GM11168 (cell line): ENCODE measurements at regions not wholly inside any gene's neighbourhood (a gene's known extent, or its start where the extent isn't known, plus 50 kb on each side); places are given as distances from the start of the nearest gene placed in this dataset.

Source experiments
- in situ Hi-C: fragments of 300-500 bp; cut with MboI; formaldehyde crosslinking; loops from one replicate; pipeline ENCODE4 v1.12.0; 2022; ENCODE audit warnings: low sequenced_read_pairs; ENCODE audit not compliant: unreplicated experiment

DNA sequence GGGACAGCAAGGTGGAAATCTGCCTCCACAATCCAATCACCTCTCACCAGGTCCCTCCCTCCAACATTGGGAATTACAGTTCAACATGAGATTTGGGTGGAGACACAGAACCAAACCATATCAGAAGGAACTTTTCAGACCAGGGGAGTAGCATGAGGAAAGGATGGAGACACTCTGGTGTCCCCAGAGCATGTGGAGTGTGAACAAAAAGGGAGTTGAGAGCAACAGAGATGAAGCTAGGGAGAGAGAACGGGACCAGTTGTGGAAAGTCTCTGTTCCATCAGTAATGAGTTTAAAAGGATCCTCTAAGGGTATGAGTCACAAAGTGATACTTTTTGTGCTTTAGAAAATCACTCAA, 382.0 kb downstream of the SFMBT2 start:
- in situ Hi-C loops: no loop called here

- in situ Hi-C loops: no loop called here
These were observed 382.7 kb downstream of the SFMBT2 start for GRCh38 chr10:7027913-7028808.

GRCh38 chr10:7027237-7027912, 383.5 kb downstream of the SFMBT2 start:
- in situ Hi-C loops: no loop called here

DNA sequence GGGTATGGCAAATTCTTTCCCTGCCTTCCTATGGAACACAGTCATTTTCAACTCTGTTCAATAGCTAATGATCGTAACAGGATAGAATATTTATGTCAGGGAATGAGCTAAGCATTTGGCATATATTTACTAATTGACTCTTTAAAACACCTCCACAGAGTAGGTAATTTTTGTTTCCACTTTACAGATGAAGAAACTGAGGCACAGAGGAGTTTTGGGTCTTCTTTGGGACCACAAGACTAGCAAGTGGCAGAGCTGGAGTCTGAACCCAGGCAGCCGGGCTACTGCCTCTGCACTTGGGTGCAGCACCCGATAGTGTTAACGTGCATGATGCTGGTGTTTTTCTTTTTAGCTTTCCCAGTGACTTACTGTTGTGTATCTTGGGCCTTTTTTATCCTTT, 384.0 kb downstream of the SFMBT2 start:
- in situ Hi-C loops: no loop called here

- in situ Hi-C loops: no loop called here
These were observed 385.5 kb downstream of the SFMBT2 start for GRCh38 chr10:7025296-7025695.

- in situ Hi-C loops: no loop called here
These were observed 395.4 kb downstream of the SFMBT2 start for GRCh38 chr10:7015457-7015856.

DNA sequence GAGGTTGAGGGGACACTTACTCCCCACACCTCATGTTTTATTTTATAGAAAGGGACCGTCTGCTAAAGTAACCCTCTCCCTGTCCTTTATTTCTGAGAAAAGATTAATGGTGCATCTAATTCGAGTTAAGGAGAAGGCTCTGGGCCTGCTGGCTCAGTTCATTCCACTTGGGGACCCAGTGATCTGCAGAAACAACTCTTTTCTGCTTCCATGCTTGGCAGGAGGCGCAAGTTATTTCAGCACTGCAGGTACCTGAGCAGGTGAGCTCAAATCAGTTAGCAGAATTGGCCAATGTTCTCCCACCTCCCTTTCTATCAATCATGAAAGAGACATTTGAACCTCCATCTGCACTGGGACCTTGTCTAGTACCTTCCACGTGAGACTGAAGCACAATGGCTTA, 396.1 kb downstream of the SFMBT2 start:
- in situ Hi-C loops: no loop called here

- in situ Hi-C loops: no loop called here
These were observed 398.8 kb downstream of the SFMBT2 start for GRCh38 chr10:7011994-7012393.

DNA sequence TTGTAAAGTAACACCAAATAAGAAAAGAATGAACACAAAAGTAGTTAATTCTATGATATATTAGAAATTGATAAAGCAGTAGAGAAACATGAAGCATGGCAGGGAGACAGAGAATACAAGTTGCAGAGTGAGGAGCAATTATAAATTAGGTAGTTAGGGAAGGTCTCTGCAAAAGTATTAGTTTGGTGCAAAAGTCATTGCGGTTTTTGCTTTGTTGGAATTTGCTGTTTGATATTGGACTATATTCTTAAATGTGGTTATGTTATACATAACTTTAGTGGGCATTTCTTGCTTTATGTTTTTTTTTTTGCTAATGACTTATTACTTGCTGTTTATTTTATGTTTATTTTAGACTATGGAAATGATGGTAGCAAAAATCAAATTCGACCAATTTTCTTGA, 402.2 kb downstream of the SFMBT2 start:
- in situ Hi-C loops: no loop called here

DNA sequence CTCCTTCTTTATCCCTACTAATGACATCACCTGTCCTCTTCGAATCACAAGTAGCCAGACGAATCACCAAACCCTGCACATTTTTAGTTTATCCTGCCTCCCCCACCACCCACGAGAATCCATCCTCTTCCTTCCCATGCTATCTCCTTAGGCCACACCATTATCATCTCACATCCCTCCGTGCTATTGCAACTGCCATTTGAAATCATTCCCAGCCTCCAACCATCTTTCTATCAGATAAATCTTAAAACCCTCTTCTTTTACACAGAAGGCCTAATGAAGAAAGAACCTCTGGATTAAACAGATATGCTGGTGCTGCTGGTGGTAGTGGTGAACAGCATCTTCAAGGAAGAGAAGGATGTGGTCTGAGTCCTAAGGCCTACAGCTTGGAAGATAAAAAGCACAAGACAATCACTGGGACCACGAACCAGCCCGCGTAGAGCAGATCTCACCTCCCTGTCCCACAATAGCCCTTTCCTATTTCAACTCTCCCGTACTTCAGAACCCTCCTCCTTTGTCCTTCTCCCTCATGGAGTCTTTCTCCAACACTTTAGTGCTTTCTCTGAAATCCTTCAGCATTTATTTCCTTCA, 403.1 kb downstream of the SFMBT2 start:
- in situ Hi-C loops: no loop called here

GRCh38 chr10:7006566-7006965, 404.3 kb downstream of the SFMBT2 start:
- in situ Hi-C loops: no loop called here

DNA sequence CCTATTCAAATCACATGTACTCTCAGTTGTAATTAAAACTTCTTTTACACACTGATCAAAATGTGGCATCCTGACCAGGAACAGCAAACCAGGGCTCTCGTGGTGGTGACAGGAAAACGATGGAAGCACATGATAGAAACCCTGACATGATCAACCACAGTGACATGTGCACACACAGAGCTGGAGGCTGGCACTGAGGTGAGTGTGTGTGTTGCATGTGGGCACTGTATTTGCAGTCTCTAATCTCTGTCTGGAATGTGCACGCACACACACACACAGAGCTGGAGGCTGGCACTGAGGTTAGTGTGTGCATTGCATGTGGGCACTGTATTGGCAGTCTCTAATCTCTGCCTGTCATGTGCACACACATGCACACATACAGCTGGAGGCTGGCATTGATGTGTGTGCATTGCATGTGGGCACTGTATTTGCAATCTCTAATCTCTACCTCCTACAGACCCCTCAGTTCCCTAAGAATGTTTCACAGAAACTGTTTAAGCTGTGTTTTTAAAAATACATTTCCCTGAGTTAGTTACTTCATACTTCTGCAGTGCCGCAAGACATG, 406.9 kb downstream of the SFMBT2 start:
- in situ Hi-C loops: no loop called here

GRCh38 chr10:7000061-7000460, 410.8 kb downstream of the SFMBT2 start:
- in situ Hi-C loops: no loop called here

- in situ Hi-C loops: loop anchor here (10.0 kb wide), 1 partner anchor 795 kb away; the partner anchor contains the start of gene PFKFB3
These were observed 411.5 kb downstream of the SFMBT2 start for GRCh38 chr10:6999232-6999925.

GRCh38 chr10:6997509-6997908, 413.3 kb downstream of the SFMBT2 start:
- in situ Hi-C loops: loop anchor here (10.0 kb wide), 1 partner anchor 793 kb away; the partner anchor contains the start of gene PFKFB3

GRCh38 chr10:6996431-6996830, 414.4 kb downstream of the SFMBT2 start:
- in situ Hi-C loops: loop anchor here (10.0 kb wide), 1 partner anchor 792 kb away; the partner anchor contains the start of gene PFKFB3

DNA sequence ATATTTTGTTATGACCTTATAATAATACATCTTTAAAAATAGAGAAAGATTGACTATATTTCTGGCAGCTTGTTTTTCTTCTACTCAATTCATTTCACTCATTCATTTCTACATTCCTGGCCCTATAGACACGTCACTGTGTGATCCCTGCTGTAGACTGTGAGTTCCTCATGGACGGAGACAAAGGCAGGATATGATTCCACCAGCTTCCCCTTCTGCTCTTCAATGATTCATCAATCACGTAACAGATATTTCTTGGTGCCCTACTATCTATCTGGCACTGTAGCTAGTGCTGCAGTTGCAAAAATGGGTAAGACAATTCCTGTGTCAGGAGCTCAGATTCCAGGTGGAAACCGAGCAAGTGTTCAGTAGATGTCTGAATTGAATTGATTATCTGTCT, 415.0 kb downstream of the SFMBT2 start:
- in situ Hi-C loops: loop anchor here (10.0 kb wide), 1 partner anchor 791 kb away; the partner anchor contains the start of gene PFKFB3

DNA sequence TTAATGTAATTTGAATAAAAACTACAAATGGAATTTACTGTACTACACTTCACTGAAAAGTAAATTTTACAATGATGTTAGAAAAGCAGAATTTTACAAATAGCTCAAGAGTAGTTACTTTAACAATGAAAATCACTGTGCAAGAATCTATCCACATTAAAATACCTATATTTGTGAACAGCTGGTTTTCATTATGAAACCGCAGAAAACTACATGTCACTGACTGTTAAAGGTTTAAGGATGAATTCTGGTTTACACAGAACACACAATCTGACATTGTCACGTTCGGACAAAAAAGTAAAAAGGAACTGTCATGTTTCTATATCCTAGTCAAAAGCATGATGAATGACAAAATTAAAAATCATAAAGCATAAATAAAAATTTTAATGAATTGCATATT, 415.3 kb upstream of the PRKCQ start:
- in situ Hi-C loops: loop anchor here (10.0 kb wide), 1 partner anchor 791 kb away; the partner anchor contains the start of gene PFKFB3

GRCh38 chr10:6990891-6991290, 410.8 kb upstream of the PRKCQ start:
- in situ Hi-C loops: loop anchor here (10.0 kb wide), 1 partner anchor 786 kb away; the partner anchor contains the start of gene PFKFB3

DNA sequence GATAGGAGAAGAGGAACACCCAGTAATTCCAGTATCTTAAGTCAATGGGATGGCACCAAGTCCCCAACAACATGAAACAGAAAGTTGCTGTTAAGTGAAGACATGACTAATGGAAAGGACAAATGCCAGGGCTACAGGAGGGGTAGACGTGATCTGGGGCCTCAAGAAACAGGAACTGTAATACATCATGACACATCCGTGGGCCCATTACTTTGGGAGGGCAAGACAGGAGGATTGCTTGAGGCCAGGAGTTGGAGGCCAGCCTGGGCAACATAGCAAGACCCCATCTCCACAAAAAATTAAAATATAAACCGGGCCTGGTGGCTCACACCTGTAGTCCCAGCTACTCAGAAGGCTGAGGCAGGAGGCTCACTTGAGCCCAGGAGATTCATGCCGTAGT, 408.6 kb upstream of the PRKCQ start:
- in situ Hi-C loops: no loop called here
